DND-41 (cell line): ENCODE measurements at regions not wholly inside any gene's neighbourhood (a gene's known extent, or its start where the extent isn't known, plus 50 kb on each side); places are given as distances from the start of the nearest gene placed in this dataset.

ENCODE experiments used
- CTCF ChIP-seq: IDR thresholded peaks from 2 replicates; pipeline ENCODE4 v1.5.1; 2012; ENCODE audit warnings: borderline replicate concordance, low read length, moderate library complexity, mild to moderate bottlenecking; ENCODE audit not compliant: poor library complexity, severe bottlenecking; ENCODE audit errors: extremely low read depth
- EZH2 ChIP-seq: IDR thresholded peaks from 3 replicates; pipeline ENCODE4 v1.6.1; 2012; ENCODE audit warnings: borderline replicate concordance, low read depth, mild to moderate bottlenecking, moderate library complexity, low read length, inconsistent platforms; ENCODE audit not compliant: severe bottlenecking

GRCh38 chr6:166877349-166877748 lies 79.0 kb downstream of the RNASET2 start:
- TF ChIP-seq CTCF (no peak), EZH2 (no peak)
